ENCODE measurements at regions not wholly inside any gene's neighbourhood (a gene's known extent, or its start where the extent isn't known, plus 50 kb on each side); places are given as distances from the start of the nearest gene placed in this dataset.

DNA sequence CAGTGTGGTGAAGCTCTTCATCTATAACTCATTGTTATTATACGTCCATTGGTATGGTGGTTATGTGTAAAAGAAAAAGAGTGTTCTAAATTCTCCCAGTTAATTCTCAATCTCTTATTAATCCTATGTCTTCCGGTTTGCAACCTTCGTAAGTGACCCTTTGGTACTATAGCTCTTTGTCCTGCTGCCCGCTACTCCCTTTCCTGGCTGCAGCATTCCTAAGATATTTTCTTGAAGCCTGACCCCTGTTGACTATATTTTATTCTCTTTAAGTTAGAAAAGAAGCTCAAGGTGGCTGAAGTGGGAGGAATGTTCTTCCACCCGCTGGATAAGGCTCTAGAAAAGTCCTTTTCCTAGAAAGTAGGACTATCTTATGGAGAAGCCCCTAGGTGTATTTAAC lies 684.8 kb downstream of the SOCS6 start:
- DNase-seq (ENCODE audit: extremely low spot score) = no peak
- CTCF ChIA-PET = no interaction called here
- TF ChIP-seq BHLHE40 (IDR thresholded peaks at IDR 0.05; ENCODE audit: borderline replicate concordance) (no peak), ARNT (IDR thresholded peaks at IDR 0.05) (no peak), SP1 (IDR thresholded peaks at IDR 0.05) (no peak), NFRKB (IDR thresholded peaks at IDR 0.05) (no peak), LEF1 (IDR thresholded peaks at IDR 0.05; ENCODE audit: borderline replicate concordance) (no peak), FOXK2 (IDR thresholded peaks at IDR 0.05) (no peak), FOXA1 (IDR thresholded peaks at IDR 0.05) (no peak), ELF4 (IDR thresholded peaks at IDR 0.05) (no peak), SUZ12 (IDR thresholded peaks at IDR 0.05) (no peak), HDGF (IDR thresholded peaks at IDR 0.05; ENCODE audit: borderline replicate concordance) (no peak), L3MBTL2 (conservative IDR thresholded peaks at IDR 0.05) (no peak), TARDBP (IDR thresholded peaks at IDR 0.05) (no peak), FOXM1 (IDR thresholded peaks at IDR 0.05; ENCODE audit: borderline replicate concordance) (no peak), CTBP1 (IDR thresholded peaks at IDR 0.05; ENCODE audit: borderline replicate concordance) (no peak), ZNF384 (IDR thresholded peaks at IDR 0.05) (no peak), PKNOX1 (IDR thresholded peaks at IDR 0.05) (no peak)
- POLR2A ChIA-PET = no interaction called here

DNA sequence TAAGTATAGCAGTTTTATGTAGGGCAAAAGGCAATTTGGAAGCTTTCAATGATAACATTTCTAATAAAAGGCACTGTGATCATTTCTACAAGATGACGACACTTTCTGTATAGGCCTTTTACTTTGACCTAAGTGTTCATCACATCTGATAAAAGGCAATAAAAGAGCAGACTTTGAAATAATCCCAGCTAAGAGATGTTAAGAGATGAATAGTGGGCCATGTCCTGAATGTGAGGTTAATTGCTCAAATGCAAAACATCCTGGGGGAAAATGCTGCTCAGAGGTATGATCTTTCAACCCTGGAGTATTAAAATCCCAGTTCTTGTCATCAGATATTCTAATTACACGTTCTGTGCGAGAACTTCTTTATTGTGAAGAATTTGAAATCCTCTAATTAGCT lies 677.6 kb downstream of the SOCS6 start:
- POLR2A ChIA-PET = no interaction called here
- TF ChIP-seq L3MBTL2 (conservative IDR thresholded peaks at IDR 0.05) (no peak), PKNOX1 (IDR thresholded peaks at IDR 0.05) (no peak), TARDBP (IDR thresholded peaks at IDR 0.05) (no peak), FOXA1 (IDR thresholded peaks at IDR 0.05) (no peak), CTBP1 (IDR thresholded peaks at IDR 0.05; ENCODE audit: borderline replicate concordance) (no peak), SUZ12 (IDR thresholded peaks at IDR 0.05) (no peak), LEF1 (IDR thresholded peaks at IDR 0.05; ENCODE audit: borderline replicate concordance) (no peak)
- no peak for DNase-seq (ENCODE audit: extremely low spot score)
- CTCF ChIA-PET = no interaction called here

GRCh38 chr18:70961939-70962338 lies 673.1 kb downstream of the SOCS6 start:
- ChIA-PET CTCF (no interaction called here), POLR2A (no interaction called here)
- TF ChIP-seq ELF4 (IDR thresholded peaks at IDR 0.05) = no peak
- no peak for DNase-seq (ENCODE audit: extremely low spot score)

- POLR2A ChIA-PET = no interaction called here
Observed at GRCh38 chr18:70956554-70956953, 667.7 kb downstream of the SOCS6 start.

GRCh38 chr18:70936160-70936559 lies 647.3 kb downstream of the SOCS6 start:
- DNase-seq (ENCODE audit: extremely low spot score) = no peak
- TF ChIP-seq LEF1 (IDR thresholded peaks at IDR 0.05; ENCODE audit: borderline replicate concordance) (no peak), FOXM1 (IDR thresholded peaks at IDR 0.05; ENCODE audit: borderline replicate concordance) (no peak), HDGF (IDR thresholded peaks at IDR 0.05; ENCODE audit: borderline replicate concordance) (no peak), PKNOX1 (IDR thresholded peaks at IDR 0.05) (no peak), SP1 (IDR thresholded peaks at IDR 0.05) (no peak)
- POLR2A ChIA-PET = no interaction called here
- CTCF ChIA-PET = no interaction called here

More at GRCh38 chr18:70956554-70956953, 667.7 kb downstream of the SOCS6 start:
- CTCF ChIA-PET = no interaction called here
- DNase-seq (ENCODE audit: extremely low spot score) = no peak
- TF ChIP-seq SP1 (IDR thresholded peaks at IDR 0.05) (no peak), NFRKB (IDR thresholded peaks at IDR 0.05) (no peak)

- POLR2A ChIA-PET = no interaction called here
- CTCF ChIA-PET = no interaction called here
- no peak for TF ChIP-seq SUZ12 (IDR thresholded peaks at IDR 0.05)
- no peak for TF ChIP-seq HDGF (IDR thresholded peaks at IDR 0.05; ENCODE audit: borderline replicate concordance)
- no peak for TF ChIP-seq ARNT (IDR thresholded peaks at IDR 0.05)
- no peak for TF ChIP-seq CTBP1 (IDR thresholded peaks at IDR 0.05; ENCODE audit: borderline replicate concordance)
- no peak for TF ChIP-seq NFRKB (IDR thresholded peaks at IDR 0.05)
- no peak for DNase-seq (ENCODE audit: extremely low spot score)
Observed at GRCh38 chr18:70931942-70932814, 643.3 kb downstream of the SOCS6 start.

DNA sequence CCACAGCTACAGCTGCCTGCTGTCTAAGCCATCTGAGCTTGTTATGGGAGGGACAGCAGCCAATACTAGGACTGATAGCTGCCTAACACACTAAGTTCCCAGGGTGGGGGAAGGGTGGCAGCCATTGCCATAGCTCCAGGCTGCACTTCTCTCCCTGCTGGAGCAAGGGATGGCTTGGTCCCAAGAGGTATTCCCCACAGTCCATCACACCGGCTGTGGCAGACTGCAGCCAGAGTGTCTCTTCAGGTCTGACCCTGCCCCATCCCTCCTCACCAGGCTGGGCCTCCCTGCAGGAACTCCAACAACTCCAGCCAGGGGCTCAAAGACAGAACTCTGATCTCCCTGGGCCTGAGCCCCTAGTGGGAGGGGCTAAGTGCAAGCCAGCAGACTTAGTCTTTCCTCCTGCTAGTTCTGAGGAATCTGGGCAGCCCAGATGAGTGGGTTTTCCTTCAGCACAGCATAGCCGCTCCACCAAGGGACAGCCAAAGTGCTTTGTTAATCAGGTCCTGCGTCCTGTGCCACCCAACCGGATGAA lies 632.1 kb downstream of the SOCS6 start:
- TF ChIP-seq FOXM1 (IDR thresholded peaks at IDR 0.05; ENCODE audit: borderline replicate concordance) = no peak
- no peak for TF ChIP-seq FOXA1 (IDR thresholded peaks at IDR 0.05)
- TF ChIP-seq ARNT (IDR thresholded peaks at IDR 0.05) = no peak
- TF ChIP-seq FOXK2 (IDR thresholded peaks at IDR 0.05) = no peak
- no peak for TF ChIP-seq TARDBP (IDR thresholded peaks at IDR 0.05)
- TF ChIP-seq SUZ12 (IDR thresholded peaks at IDR 0.05) = no peak
- no peak for TF ChIP-seq LEF1 (IDR thresholded peaks at IDR 0.05; ENCODE audit: borderline replicate concordance)
- TF ChIP-seq BHLHE40 (IDR thresholded peaks at IDR 0.05; ENCODE audit: borderline replicate concordance) = no peak
- TF ChIP-seq L3MBTL2 (conservative IDR thresholded peaks at IDR 0.05) = no peak
- TF ChIP-seq CTBP1 (IDR thresholded peaks at IDR 0.05; ENCODE audit: borderline replicate concordance) = no peak
- no peak for TF ChIP-seq PKNOX1 (IDR thresholded peaks at IDR 0.05)
- TF ChIP-seq ZNF384 (IDR thresholded peaks at IDR 0.05) = no peak
- no peak for TF ChIP-seq SP1 (IDR thresholded peaks at IDR 0.05)
- TF ChIP-seq HDGF (IDR thresholded peaks at IDR 0.05; ENCODE audit: borderline replicate concordance) = no peak
- TF ChIP-seq ELF4 (IDR thresholded peaks at IDR 0.05) = no peak
- no peak for TF ChIP-seq NFRKB (IDR thresholded peaks at IDR 0.05)
- POLR2A ChIA-PET = no interaction called here
- CTCF ChIA-PET = no interaction called here
- no peak for DNase-seq (ENCODE audit: extremely low spot score)
